ENCODE measurements at regions not wholly inside any gene's neighbourhood (a gene's known extent, or its start where the extent isn't known, plus 50 kb on each side); places are given as distances from the start of the nearest gene placed in this dataset.

DNA sequence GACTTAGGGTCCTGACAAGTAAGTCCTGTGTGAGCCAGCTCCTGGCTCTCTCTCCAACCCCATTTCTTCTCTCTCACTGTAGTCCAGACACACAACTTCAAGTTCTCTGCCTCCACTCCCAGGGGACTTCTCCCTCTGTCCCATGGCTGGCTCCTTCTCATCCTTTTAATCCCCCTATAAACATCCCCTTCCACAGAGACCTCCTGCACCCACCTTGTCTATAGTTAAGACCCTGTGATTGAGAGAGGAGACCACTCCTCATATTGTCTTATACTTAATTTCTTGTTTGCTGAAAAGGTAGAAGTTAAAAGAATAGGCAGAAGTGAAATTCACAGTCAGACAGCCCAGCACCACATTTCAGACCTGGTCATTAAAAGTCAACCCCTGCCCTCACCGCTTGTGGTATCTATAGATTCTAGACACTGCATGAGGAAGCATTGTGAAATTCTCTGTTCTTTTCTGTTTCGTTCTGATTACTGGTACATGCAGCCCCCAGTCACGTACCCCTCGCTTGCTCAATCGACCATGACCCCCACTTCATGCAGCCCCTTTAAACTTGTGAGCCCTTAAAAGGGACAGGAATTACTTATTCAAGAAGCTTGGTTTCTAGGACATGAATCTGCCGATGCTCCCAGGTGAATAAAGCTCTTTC lies 125.6 kb upstream of the FRMD4A start:
- Histone ChIP-seq H3K27ac (ENCODE audit: low read depth in 2 of 2, low read length in 1 of 2) (no peak overlapping the region), H4K20me1 (ENCODE audit: insufficient read depth) (no peaks in the 10 kb centered on the region), H3K36me3 (replicated peaks in 1 of 2; ENCODE audit: control insufficient read depth in 1 of 2, insufficient read depth in 2 of 2, low read length in 1 of 2) (no peaks in the 10 kb centered on the region), H3K4me1 (ENCODE audit: control insufficient read depth in 1 of 2, insufficient read depth in 2 of 2, low read depth in 1 of 2, low read length in 1 of 2) (no peaks in the 10 kb centered on the region), H2AFZ (ENCODE audit: low read depth) (no peak overlapping the region), H3K4me3 (ENCODE audit: low read depth in 2 of 2, low read length in 1 of 2) (no peak overlapping the region), H3K79me2 (ENCODE audit: insufficient read depth) (no peaks in the 10 kb centered on the region), H3K9me3 (no peaks in the 10 kb centered on the region), H3K9ac (no peak overlapping the region), H3K9me2 (no peaks in the 10 kb centered on the region), H3F3A (replicated peaks; ENCODE audit: insufficient read depth) (no peaks in the 10 kb centered on the region), H3K4me2 (no peak overlapping the region), H3K27me3 (ENCODE audit: insufficient read depth) (no peaks in the 10 kb centered on the region)
- no peak for DNase-seq
- WGBS (ENCODE audit: low lambda C conversion rate), result 45% methylated on average over 6 of the region's 6 CpGs
- TF ChIP-seq REST (IDR thresholded peaks at IDR 0.05; ENCODE audit: low read depth, low read length), result no peak
- no peak for TF ChIP-seq CHD2 (IDR thresholded peaks at IDR 0.05; ENCODE audit: low read length, partially characterized antibody)
- TF ChIP-seq RCOR1 (IDR thresholded peaks at IDR 0.05; ENCODE audit: low read length), result no peak
- TF ChIP-seq RAD21 (IDR thresholded peaks at IDR 0.05; ENCODE audit: low read length), result no peak
- TF ChIP-seq ELF1 (IDR thresholded peaks at IDR 0.05), result no peak
- TF ChIP-seq PBX3 (IDR thresholded peaks at IDR 0.05), result no peak
- no peak for TF ChIP-seq NRF1 (IDR thresholded peaks at IDR 0.05; ENCODE audit: low read depth, low read length)
- no peak for TF ChIP-seq YY1 (IDR thresholded peaks at IDR 0.05; ENCODE audit: low read depth)
- no peak for TF ChIP-seq NFIC (IDR thresholded peaks at IDR 0.05; ENCODE audit: borderline replicate concordance)
- ChIA-PET POLR2A (no interaction called here), CTCF (no interaction called here)

DNA sequence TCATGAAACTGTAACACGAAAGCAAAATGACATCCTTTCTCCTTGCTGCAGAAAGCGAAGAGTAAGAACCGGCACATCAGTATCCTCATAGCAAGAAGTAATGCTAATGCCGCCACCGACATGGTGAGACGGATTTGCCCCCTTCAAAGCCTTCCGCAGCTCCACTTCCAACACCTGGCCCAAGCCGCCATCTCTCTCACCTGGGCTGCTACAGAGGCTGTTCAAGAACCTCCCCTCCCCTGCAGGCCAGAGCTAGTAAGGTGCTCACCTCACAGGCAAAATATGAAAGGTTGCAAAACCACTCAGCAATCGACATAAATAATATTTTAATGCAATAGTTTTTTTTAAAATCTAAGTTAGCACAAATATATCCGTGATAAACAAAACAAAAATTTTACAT lies 123.9 kb upstream of the FRMD4A start:
- Histone ChIP-seq H3K9me3 (no peaks in the 10 kb centered on the region), H3K4me1 (ENCODE audit: control insufficient read depth in 1 of 2, insufficient read depth in 2 of 2, low read depth in 1 of 2, low read length in 1 of 2) (no peaks in the 10 kb centered on the region), H2AFZ (ENCODE audit: low read depth) (no peak overlapping the region), H3K4me3 (ENCODE audit: low read depth in 2 of 2, low read length in 1 of 2) (no peak overlapping the region), H3K79me2 (ENCODE audit: insufficient read depth) (no peaks in the 10 kb centered on the region), H3K36me3 (replicated peaks in 1 of 2; ENCODE audit: control insufficient read depth in 1 of 2, insufficient read depth in 2 of 2, low read length in 1 of 2) (no peaks in the 10 kb centered on the region), H3K9me2 (no peaks in the 10 kb centered on the region), H3F3A (replicated peaks; ENCODE audit: insufficient read depth) (no peaks in the 10 kb centered on the region), H3K27ac (ENCODE audit: low read depth in 2 of 2, low read length in 1 of 2) (no peak overlapping the region), H3K4me2 (no peak overlapping the region), H3K27me3 (ENCODE audit: insufficient read depth) (no peaks in the 10 kb centered on the region), H4K20me1 (ENCODE audit: insufficient read depth) (no peaks in the 10 kb centered on the region), H3K9ac (no peak overlapping the region)
- ChIA-PET CTCF (no interaction called here), POLR2A (no interaction called here)
- no peak for DNase-seq
- TF ChIP-seq FOSL2 (IDR thresholded peaks at IDR 0.05; ENCODE audit: borderline replicate concordance, low read depth) (no peak), PBX3 (IDR thresholded peaks at IDR 0.05) (no peak), RFX5 (IDR thresholded peaks at IDR 0.05; ENCODE audit: low read length) (no peak), SIN3A (IDR thresholded peaks at IDR 0.05; ENCODE audit: borderline replicate concordance, low read depth, low read length) (no peak), JUND (IDR thresholded peaks at IDR 0.05) (no peak), YY1 (IDR thresholded peaks at IDR 0.05; ENCODE audit: low read depth) (no peak), TEAD4 (IDR thresholded peaks at IDR 0.05; ENCODE audit: borderline replicate concordance, insufficient read depth) (no peak), NRF1 (IDR thresholded peaks at IDR 0.05; ENCODE audit: low read depth, low read length) (no peak), RCOR1 (IDR thresholded peaks at IDR 0.05; ENCODE audit: low read length) (no peak), EZH2phosphoT487 (IDR thresholded peaks at IDR 0.05; ENCODE audit: borderline replicate concordance, low read depth) (no peak), MEF2A (IDR thresholded peaks at IDR 0.05; ENCODE audit: borderline replicate concordance, low read depth) (no peak), TAF1 (IDR thresholded peaks at IDR 0.05; ENCODE audit: borderline replicate concordance, low read depth, low read length) (no peak), GATA2 (CRISPR knock-in tag; IDR thresholded peaks at IDR 0.05) (no peak)
- TF ChIP-seq, protein P1, sequence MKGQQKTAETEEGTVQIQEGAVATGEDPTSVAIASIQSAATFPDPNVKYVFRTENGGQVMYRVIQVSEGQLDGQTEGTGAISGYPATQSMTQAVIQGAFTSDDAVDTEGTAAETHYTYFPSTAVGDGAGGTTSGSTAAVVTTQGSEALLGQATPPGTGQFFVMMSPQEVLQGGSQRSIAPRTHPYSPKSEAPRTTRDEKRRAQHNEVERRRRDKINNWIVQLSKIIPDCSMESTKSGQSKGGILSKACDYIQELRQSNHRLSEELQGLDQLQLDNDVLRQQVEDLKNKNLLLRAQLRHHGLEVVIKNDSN (IDR thresholded peaks at IDR 0.05; ENCODE audit: borderline replicate concordance, low read depth), result no peak
- TF ChIP-seq, protein P2, sequence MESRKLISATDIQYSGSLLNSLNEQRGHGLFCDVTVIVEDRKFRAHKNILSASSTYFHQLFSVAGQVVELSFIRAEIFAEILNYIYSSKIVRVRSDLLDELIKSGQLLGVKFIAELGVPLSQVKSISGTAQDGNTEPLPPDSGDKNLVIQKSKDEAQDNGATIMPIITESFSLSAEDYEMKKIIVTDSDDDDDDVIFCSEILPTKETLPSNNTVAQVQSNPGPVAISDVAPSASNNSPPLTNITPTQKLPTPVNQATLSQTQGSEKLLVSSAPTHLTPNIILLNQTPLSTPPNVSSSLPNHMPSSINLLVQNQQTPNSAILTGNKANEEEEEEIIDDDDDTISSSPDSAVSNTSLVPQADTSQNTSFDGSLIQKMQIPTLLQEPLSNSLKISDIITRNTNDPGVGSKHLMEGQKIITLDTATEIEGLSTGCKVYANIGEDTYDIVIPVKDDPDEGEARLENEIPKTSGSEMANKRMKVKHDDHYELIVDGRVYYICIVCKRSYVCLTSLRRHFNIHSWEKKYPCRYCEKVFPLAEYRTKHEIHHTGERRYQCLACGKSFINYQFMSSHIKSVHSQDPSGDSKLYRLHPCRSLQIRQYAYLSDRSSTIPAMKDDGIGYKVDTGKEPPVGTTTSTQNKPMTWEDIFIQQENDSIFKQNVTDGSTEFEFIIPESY (IDR thresholded peaks at IDR 0.05; ENCODE audit: borderline replicate concordance, low read depth), result no peak
- 72% methylated on average over 10 of the region's 10 CpGs for WGBS (ENCODE audit: low lambda C conversion rate)

All from SK-N-SH (cell line).